ENCODE measurements at regions not wholly inside any gene's neighbourhood (a gene's known extent, or its start where the extent isn't known, plus 50 kb on each side); places are given as distances from the start of the nearest gene placed in this dataset.

DNA sequence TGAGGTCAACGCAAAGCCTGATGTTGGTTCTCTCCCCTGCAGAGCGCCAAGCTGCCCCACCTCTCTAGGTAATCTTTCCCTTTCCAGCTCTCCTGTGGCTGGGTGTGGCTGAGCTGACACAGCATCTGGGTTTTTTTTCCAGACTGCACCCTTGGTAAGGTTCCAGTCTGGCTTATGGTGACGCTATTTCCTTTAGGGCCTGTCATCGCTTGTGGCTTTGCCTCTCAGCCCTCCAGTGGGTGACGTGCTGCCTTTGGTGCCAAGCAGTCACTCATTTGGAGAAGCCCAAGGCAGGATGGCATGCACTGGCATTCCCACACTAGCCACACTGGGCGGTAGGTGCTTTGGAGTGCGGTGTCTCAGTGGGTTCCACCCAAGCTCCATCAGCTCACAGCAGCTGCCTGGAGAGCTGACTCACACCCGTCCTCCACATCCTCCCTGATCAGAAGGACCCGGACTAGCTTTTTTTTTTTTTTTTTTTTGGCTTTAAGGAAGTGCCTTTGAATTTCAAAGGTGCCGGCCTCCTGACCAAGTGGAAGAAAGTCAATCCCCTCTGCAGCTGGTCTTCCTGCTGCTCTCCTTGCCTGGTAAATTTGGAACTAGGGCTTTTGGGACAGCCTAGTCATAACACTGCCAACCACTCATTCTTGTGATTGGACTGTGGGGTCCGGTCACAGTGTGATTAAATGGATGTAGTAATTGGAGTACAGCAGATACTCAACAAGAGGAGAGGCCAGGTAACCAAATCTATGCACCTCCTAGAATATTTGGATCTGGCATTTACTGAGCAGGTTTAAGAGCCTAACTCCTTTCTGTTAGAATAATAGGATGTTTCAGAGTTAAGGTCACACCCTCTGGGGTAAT, 153.6 kb downstream of the CD83 start:
- Histone ChIP-seq H3K9me3 (no peaks in the 10 kb centered on the region), H3K4me3 (no peak overlapping the region), H3K4me1 (ENCODE audit: insufficient read depth) (peaks cover 16% of the 10 kb centered on the region), H3K27ac (no peak overlapping the region), H3K36me3 (no peaks in the 10 kb centered on the region), H3K27me3 (no peaks in the 10 kb centered on the region)
- 77 to 80% (median 78%) methylated on average over 11 of the region's 11 CpGs for WGBS, 3 donors
- DNase-seq, result no peak
- intact Hi-C loops (cut with DNase I), result no loop called here
- no peak for TF ChIP-seq POLR2A (IDR thresholded peaks at IDR 0.05)
- no peak for TF ChIP-seq EP300 (IDR thresholded peaks at IDR 0.05)
- TF ChIP-seq, protein P1, sequence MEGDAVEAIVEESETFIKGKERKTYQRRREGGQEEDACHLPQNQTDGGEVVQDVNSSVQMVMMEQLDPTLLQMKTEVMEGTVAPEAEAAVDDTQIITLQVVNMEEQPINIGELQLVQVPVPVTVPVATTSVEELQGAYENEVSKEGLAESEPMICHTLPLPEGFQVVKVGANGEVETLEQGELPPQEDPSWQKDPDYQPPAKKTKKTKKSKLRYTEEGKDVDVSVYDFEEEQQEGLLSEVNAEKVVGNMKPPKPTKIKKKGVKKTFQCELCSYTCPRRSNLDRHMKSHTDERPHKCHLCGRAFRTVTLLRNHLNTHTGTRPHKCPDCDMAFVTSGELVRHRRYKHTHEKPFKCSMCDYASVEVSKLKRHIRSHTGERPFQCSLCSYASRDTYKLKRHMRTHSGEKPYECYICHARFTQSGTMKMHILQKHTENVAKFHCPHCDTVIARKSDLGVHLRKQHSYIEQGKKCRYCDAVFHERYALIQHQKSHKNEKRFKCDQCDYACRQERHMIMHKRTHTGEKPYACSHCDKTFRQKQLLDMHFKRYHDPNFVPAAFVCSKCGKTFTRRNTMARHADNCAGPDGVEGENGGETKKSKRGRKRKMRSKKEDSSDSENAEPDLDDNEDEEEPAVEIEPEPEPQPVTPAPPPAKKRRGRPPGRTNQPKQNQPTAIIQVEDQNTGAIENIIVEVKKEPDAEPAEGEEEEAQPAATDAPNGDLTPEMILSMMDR (IDR thresholded peaks at IDR 0.05), result no peak

DNA sequence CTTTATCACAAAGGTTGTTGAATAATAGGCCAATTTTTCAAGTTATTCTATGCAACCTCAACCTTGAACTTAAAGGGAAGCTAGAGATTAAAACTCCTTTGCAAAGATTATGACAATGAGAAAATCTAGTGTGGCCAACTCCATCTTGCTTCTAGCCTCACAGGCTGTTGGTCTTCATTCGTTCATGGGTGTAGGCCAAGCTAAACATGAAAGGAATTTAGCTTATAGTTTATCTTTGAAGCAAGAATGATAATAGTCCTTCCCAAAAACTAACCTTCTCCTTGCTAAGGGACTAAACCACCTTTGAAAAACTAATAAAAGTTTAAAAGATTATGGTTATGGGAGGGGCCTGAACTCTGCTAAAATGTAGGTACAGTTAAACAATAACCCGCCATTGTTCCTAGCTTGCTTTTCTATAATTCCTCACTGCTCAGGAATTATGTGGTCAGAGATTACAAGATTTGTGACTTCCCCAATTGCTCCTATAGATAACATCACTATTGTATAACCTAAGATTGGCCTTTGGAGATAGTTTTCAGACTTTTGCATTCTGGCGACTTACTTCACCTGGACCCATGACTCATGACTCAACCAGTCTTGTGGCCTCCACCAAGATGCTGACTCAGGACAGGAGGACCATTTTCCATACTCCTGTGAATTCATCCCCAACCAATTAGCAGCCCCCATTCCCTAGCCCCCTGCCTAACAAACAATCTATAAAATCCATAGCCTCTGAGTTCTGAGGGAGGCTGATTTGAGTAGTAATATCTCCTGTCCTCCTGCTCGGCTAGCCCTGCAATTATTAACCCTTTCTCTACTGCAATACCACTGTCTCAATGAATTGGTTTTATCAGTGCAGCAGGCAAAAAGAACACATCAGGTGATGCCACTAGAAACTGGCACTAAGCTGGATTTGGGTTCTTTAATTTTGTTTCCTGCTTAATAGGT, 154.5 kb downstream of the CD83 start:
- DNase-seq, result no peak
- TF ChIP-seq POLR2A (IDR thresholded peaks at IDR 0.05), result no peak
- WGBS, 3 donors, result 51 to 70% (median 61%) methylated on average over 4 of the region's 4 CpGs
- peaks cover 16% of the 10 kb centered on the region for H3K4me1 ChIP-seq (ENCODE audit: insufficient read depth)
- H3K4me3 ChIP-seq, result no peak overlapping the region
- no peak overlapping the region for H3K27ac ChIP-seq
- H3K27me3 ChIP-seq, result no peaks in the 10 kb centered on the region
- no peaks in the 10 kb centered on the region for H3K9me3 ChIP-seq
- intact Hi-C loops (cut with DNase I), result no loop called here
- no peaks in the 10 kb centered on the region for H3K36me3 ChIP-seq

DNA sequence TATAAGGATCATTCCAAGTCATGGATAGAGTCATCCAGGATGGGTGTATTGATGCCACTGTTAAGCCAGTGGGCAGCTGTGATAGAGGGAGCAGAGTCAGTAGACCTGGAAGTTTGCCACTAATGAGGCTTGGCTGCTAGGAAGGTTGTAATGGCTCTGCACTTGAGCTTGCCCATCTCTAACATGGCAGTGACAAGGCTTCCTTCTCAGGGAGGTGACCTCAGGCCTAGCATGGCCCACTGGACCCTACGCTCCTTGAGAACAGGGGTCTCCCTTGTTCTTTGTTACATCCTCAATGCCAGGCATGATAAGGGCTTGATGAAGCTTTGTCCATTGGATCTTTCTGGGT, 155.1 kb downstream of the CD83 start:
- DNase-seq, result no peak
- Histone ChIP-seq H3K9me3 (no peaks in the 10 kb centered on the region), H3K4me3 (no peak overlapping the region), H3K27ac (no peak overlapping the region), H3K36me3 (no peaks in the 10 kb centered on the region), H3K4me1 (ENCODE audit: insufficient read depth) (peaks cover 16% of the 10 kb centered on the region), H3K27me3 (no peaks in the 10 kb centered on the region)
- 100% methylated on average over 1 of the region's 1 CpG for WGBS, 3 donors
- intact Hi-C loops (cut with DNase I), result no loop called here
- no peak for TF ChIP-seq POLR2A (IDR thresholded peaks at IDR 0.05)
- TF ChIP-seq, protein P1 (IDR thresholded peaks at IDR 0.05), result no peak
- TF ChIP-seq EP300 (IDR thresholded peaks at IDR 0.05), result no peak

DNA sequence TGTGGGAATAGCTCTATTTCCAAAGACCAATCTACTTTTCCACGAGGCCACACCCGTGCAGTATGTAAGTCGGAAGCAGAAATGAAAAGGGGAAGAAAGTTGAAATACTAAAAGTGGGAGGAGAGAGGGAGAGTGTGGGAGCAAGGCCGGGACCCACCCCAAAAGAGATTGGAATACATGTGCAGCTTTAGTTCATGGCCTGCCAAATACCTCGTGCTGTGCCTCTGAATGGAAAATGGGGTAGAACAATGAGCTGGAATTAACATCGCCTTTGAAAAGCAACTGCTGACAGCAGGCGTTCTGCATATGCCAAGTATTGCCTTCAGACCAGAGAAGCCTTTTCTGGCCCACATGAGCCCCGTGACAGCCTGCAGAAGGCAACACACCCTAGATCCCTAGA, 155.6 kb downstream of the CD83 start:
- Histone ChIP-seq H3K27ac (no peak overlapping the region), H3K4me1 (ENCODE audit: insufficient read depth) (peaks cover 16% of the 10 kb centered on the region), H3K36me3 (no peaks in the 10 kb centered on the region), H3K9me3 (no peaks in the 10 kb centered on the region), H3K27me3 (no peaks in the 10 kb centered on the region), H3K4me3 (no peak overlapping the region)
- TF ChIP-seq POLR2A (IDR thresholded peaks at IDR 0.05) (no peak), EP300 (IDR thresholded peaks at IDR 0.05) (no peak)
- TF ChIP-seq, protein P1 (IDR thresholded peaks at IDR 0.05), result no peak
- intact Hi-C loops (cut with DNase I), result no loop called here
- no peak for DNase-seq
- 91 to 93% (median 92%) methylated on average over 8 of the region's 8 CpGs for WGBS, 3 donors
